ENCODE measurements at regions not wholly inside any gene's neighbourhood (a gene's known extent, or its start where the extent isn't known, plus 50 kb on each side); places are given as distances from the start of the nearest gene placed in this dataset.
"Not testable (repeated sequence)": the region's sequence is repeated elsewhere in the genome, so short reads cannot be mapped to it uniquely, and the experiment has no call there.

- DNase-seq: no peak
These were observed 532.4 kb upstream of the ITGA1 start for GRCh38 chr5:52255308-52255707.

DNA sequence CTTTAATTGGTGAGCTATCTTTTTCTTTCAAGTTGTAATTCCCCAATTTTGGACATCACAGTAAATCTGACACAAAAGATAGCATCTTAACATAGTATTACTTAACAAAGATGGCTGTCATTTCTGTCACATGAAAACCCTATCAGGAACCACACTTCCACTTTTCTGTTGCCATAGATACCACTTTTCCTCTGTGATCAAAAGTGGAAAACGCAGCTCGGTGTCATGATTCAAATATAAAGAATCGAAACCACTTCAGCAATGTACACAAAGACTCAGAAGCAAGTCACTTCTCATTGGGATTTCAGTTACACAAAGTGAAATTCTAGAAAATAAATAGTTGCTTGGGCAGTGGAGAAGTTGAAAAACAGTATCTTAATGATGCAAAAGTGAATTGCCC is 524.9 kb upstream of the ITGA1 start:
- no peak for DNase-seq

DNA sequence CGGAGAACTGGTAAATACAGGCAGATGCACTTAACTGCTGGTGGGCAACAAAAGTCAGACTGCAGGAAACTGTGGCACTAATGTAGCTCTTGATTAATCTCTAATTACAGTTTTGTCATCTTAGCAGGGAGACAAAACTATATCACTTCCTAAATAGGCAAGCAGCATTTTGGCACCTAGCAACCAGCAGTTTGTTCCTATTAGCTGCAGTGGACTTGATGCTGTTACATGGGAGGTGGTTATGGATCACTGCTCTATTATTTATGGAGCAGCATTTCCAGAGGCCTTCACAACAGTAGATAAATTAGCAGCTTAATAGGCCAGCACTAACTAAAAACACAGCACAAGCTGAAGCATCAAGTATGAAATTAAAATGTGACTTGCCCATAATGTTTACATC is 518.3 kb upstream of the ITGA1 start:
- peak; percentile 86 to 87 for DNase-seq

DNA sequence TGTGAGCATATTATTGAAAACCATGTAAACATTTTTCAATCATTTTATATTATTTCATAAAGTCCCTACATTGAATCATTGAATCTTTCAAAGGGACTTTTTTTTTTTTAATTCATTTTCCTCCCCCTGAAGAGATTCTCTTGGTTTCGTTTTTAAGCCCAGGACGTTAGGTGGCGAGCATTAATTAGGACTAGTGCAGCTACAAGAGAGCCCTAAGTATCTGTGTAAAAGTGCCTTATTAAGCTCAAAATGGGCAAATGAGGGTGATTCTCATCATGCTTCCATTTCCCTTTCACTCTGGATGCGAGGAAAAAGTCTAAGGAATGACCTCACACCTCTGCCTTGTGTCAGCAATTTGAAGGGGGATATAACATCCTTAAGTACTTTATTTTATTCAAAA is 517.9 kb upstream of the ITGA1 start:
- DNase-seq: no peak

- no peak for DNase-seq
These were observed 512.1 kb upstream of the ITGA1 start for GRCh38 chr5:52275639-52276038.

DNA sequence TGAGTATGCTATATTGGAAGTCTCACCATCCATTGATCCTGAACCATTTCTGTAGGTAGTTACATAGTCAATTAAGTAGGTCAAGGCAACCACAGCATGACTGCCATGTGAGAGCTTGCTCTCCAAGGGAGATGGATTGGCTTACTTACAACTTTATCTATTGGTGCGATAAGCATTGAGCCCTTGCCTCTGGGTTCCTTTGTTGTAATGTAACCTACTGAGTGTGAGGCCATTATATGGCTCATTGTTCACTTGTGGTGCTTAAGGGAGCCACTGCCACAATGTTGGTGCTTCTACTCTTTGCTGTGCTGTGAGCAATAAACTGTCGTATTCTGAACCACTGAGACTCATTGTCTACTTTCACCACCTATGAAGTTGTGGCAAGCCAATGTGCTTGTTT is 510.6 kb upstream of the ITGA1 start:
- DNase-seq: no peak

- no peak for DNase-seq
These were observed 505.1 kb upstream of the ITGA1 start for GRCh38 chr5:52282647-52283046.

GRCh38 chr5:52283221-52283620 is 504.5 kb upstream of the ITGA1 start:
- DNase-seq: no peak

DNA sequence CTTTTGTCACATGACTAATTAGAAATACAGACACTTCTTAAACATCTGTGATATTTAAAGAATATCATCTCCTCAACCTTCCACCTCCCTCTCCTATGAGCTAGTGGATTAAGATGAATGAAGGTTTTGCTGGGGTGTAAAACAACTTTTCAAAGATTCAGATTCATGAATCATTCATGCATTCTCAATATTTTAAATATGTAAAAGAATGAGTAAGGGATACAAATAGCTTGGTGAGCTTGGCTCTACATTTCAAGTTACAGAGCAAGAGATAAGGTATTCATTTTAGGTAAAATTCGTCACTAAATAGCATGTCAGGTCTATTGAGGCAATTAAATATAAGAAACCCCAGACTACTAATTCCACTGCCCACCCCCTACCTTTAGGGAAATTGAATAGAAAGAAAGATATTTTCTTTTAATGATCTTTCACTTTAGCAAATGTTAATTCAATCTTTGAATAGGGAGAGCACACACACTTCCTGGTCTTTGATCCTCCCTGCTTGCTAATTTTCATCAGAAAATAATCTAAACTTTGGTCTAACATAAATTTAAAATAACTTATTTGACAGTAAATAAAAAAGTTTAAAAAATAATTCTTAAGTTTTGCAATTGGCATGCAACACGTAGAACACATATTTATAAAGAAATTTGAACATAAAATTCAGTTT is 486.9 kb upstream of the ITGA1 start:
- no peak for DNase-seq

DNA sequence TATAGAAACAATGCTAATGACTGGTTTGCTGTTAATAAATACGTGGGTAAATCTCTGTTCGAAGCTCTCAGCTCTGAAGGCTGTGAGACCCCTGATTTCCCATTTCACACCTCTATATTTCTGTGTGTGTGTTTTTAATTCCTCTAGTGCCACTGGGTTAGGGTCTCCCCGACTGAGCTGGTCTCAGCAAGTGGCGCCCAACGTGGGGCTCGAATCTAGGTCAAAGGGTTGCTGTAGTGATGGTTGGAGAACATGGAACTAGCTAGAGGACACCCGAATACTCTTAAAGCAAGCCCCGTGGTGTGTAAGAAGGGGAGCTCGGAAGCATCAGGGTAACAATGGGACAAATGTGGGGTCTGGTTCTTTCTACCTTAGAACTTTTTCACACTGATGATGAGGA is 482.9 kb upstream of the ITGA1 start:
- not testable (repeated sequence) for DNase-seq

DNA sequence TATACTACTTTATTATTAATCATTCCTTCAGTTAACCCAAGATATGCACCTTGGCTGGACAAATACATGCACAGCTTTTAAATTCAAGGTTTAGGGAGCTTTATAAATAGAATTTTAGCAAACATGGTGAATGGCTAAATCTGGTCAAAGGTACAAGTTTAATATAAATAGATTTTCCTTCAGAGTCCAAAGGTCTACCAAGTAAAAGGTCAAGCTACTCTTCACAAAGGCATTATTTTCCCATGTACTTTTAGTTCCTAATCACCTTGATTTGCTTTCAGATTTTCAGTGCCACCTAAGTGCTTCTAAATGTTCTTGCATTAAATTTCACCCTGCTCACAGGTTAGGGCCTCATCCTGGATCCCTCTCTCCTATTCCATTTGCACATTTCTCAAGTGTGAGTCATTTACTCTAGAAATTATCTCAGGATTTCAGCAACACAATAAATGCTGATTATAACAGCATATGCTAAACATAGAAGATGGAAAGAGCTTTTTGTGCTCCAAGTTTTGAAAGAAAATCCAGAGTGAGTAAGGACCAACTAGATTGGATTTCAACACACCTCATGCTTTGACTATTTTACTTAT is 459.4 kb upstream of the ITGA1 start:
- DNase-seq: no peak

- no peak for DNase-seq
These were observed 456.0 kb upstream of the ITGA1 start for GRCh38 chr5:52331725-52332124.

GRCh38 chr5:52334367-52334766 is 453.3 kb upstream of the ITGA1 start:
- DNase-seq: no peak

- DNase-seq: no peak
These were observed 448.4 kb upstream of the ITGA1 start for GRCh38 chr5:52339285-52339684.

- DNase-seq: no peak
These were observed 445.4 kb upstream of the ITGA1 start for GRCh38 chr5:52342361-52342760.

GRCh38 chr5:52356311-52356918 is 431.3 kb upstream of the ITGA1 start:
- DNase-seq: no peak

- no peak for DNase-seq
These were observed 428.5 kb upstream of the ITGA1 start for GRCh38 chr5:52359261-52359660.

DNA sequence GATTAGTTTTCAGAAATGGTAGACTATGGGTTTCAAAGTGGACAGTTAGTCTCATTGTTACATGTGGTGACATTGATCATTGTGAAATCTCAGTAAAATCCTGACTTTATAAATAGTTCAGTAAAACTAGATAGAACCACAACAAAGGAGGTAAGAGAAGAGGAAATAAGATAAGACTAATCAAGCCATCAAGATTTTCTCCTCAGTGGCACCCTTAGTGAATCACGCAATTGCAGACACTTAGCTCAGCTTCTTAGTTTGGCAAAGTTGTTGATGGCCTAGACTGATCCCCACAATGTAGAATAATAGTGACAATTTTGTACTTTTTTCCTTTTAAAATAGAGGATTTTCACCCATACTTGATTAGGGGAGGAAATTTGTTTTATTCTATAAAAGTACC is 426.7 kb upstream of the ITGA1 start:
- no peak for DNase-seq

DNA sequence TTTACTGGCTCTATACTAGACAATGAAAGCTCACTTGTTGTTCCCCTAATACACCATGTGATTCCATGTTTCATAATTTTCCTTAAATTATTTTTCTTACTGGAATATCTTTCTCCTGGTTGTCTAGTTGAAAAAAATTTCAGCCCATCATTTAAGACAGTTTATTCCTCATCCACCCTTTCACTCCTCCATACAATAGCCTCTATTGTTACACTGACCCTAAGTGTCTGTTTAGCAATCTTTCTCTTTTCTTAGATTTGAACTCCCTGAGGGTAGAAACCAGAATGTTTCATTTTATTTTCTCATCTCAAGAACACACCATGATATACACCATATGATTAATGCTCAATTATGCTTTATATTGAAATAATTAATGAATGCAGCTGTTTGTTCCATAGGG is 413.4 kb upstream of the ITGA1 start:
- no peak for DNase-seq

- DNase-seq: no peak
These were observed 411.7 kb upstream of the ITGA1 start for GRCh38 chr5:52375969-52376368.

GRCh38 chr5:52376592-52376991 is 411.1 kb upstream of the ITGA1 start:
- no peak for DNase-seq

GRCh38 chr5:52378237-52378636 is 409.5 kb upstream of the ITGA1 start:
- no peak for DNase-seq

DNA sequence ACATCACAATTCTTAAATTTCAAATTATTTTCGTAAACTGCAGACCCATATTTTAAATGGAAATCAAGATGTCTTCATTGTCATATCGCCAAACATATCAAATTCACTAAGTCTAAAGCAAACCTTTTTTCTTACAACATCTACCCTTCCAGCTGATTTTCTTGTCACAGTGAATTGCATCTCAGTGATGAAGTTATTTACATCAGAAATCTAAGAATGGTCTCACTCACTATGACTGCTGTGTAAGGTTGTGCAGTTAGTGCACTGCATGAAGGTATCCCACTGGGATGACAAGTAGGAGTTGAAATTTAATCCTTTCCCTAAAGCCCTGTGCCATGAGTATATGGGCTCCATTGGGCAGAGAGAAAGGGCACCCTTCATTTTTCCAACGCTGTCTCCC is 399.4 kb upstream of the ITGA1 start:
- no peak for DNase-seq

GRCh38 chr5:52392321-52392720 is 395.4 kb upstream of the ITGA1 start:
- no peak for DNase-seq

GRCh38 chr5:52409835-52410234 is 377.9 kb upstream of the ITGA1 start:
- no peak for DNase-seq

All from NCI-H1930 (cell line).